Left cardiac atrium (tissue), 4 donors: ENCODE measurements at regions not wholly inside any gene's neighbourhood (a gene's known extent, or its start where the extent isn't known, plus 50 kb on each side); places are given as distances from the start of the nearest gene placed in this dataset.

Experiments
- ATAC-seq, 2 donors: fragments of 200-7000 bp; cut with Tn5 transposase; one replicate each; pipeline ENCODE4 v1.9.1; 2020; ENCODE audit warnings: mild to moderate bottlenecking in 2 of 2, moderate library complexity in 2 of 2
- DNase-seq: peaks from one replicate; pipeline ENCODE4 v3.0.0-alpha.2; 2020
- intact Hi-C, 2 donors: fragments of 100-400 bp; cut with DNase I; formaldehyde crosslinking; loops; one replicate each; pipeline versions ENCODE4 v1.14.1 to v1.15.1; 2022 to 2023
- donor health status: DM: no; HTN: yes; CAD: no.
- donor health status: DM: no; HTN: yes; CAD: no; lungs with severe emphysema.
- donor health status: DM: yes; HTN: yes; CAD: no.
- donor health status: Dilated cardiomyopathy.

- intact Hi-C loops: no loop called here
- no peak for ATAC-seq
- DNase-seq: no peak
These were observed 523.5 kb upstream of the ZEB2 start for GRCh38 chr2:145043399-145043834.

GRCh38 chr2:145041706-145042105 is 521.8 kb upstream of the ZEB2 start:
- intact Hi-C loops: no loop called here
- ATAC-seq: no peak

GRCh38 chr2:145040433-145040832 is 520.5 kb upstream of the ZEB2 start:
- intact Hi-C loops: no loop called here
- ATAC-seq (no peak), DNase-seq (no peak)

More at GRCh38 chr2:145041706-145042105, 521.8 kb upstream of the ZEB2 start:
- DNase-seq: no peak

GRCh38 chr2:145038041-145038525 is 518.2 kb upstream of the ZEB2 start:
- no peak for DNase-seq
- ATAC-seq: peak; percentile 41 to 71
- intact Hi-C loops: no loop called here

GRCh38 chr2:145036421-145037011 is 516.6 kb upstream of the ZEB2 start:
- intact Hi-C loops: no loop called here
- no peak for DNase-seq
- peak in 1 of 2 donors; percentile 19 for ATAC-seq

GRCh38 chr2:145034511-145034910 is 514.6 kb upstream of the ZEB2 start:
- DNase-seq (no peak), ATAC-seq (no peak)
- intact Hi-C loops: no loop called here

GRCh38 chr2:145033438-145033837 is 513.5 kb upstream of the ZEB2 start:
- intact Hi-C loops: no loop called here
- no peak for DNase-seq

GRCh38 chr2:145032791-145033190 is 512.9 kb upstream of the ZEB2 start:
- ATAC-seq (no peak), DNase-seq (no peak)
- intact Hi-C loops: no loop called here

More at GRCh38 chr2:145033438-145033837, 513.5 kb upstream of the ZEB2 start:
- no peak for ATAC-seq

- no peak for DNase-seq
- no peak for ATAC-seq
- intact Hi-C loops: no loop called here
These were observed 510.0 kb upstream of the ZEB2 start for GRCh38 chr2:145029873-145030272.

GRCh38 chr2:145029081-145029480 is 509.2 kb upstream of the ZEB2 start:
- ATAC-seq (no peak), DNase-seq (no peak)
- intact Hi-C loops: no loop called here

- ATAC-seq: no peak
- no peak for DNase-seq
- intact Hi-C loops: no loop called here
These were observed 508.4 kb upstream of the ZEB2 start for GRCh38 chr2:145028101-145028920.

GRCh38 chr2:145026456-145027455 is 506.8 kb upstream of the ZEB2 start:
- DNase-seq: no peak
- ATAC-seq: no peak
- intact Hi-C loops: no loop called here

GRCh38 chr2:145025382-145025781 is 505.5 kb upstream of the ZEB2 start:
- intact Hi-C loops: no loop called here
- DNase-seq (no peak), ATAC-seq (peak in 1 of 2 donors; percentile 36)

GRCh38 chr2:145023334-145023934 is 503.5 kb upstream of the ZEB2 start:
- DNase-seq: no peak
- ATAC-seq: no peak
- intact Hi-C loops: no loop called here

GRCh38 chr2:145022666-145023333 is 502.9 kb upstream of the ZEB2 start:
- intact Hi-C loops: no loop called here
- DNase-seq (no peak), ATAC-seq (peak in 1 of 2 donors; percentile 27)

GRCh38 chr2:145021962-145022665 is 502.2 kb upstream of the ZEB2 start:
- ATAC-seq (peak in 1 of 2 donors; percentile 59), DNase-seq (no peak)
- intact Hi-C loops: no loop called here

GRCh38 chr2:145020694-145021093 is 500.8 kb upstream of the ZEB2 start:
- ATAC-seq: no peak
- no peak for DNase-seq
- intact Hi-C loops: no loop called here

- ATAC-seq (no peak), DNase-seq (no peak)
- intact Hi-C loops: no loop called here
These were observed 500.2 kb upstream of the ZEB2 start for GRCh38 chr2:145020139-145020538.
